T-cell (primary cell): ENCODE measurements at regions not wholly inside any gene's neighbourhood (a gene's known extent, or its start where the extent isn't known, plus 50 kb on each side); places are given as distances from the start of the nearest gene placed in this dataset.

Experiments
- ATAC-seq, 4 experiments: fragments of 200-7000 bp in 3 of 4; fragments of 150-1000 bp in 1 of 4; cut with Tn5 transposase; replicated peaks in 1 of 4; 1 replicate in 3 of 4; 2 replicates in 1 of 4; pipeline ENCODE4 v1.10.0; 2021; ENCODE audit warnings: moderate library complexity in 3 of 4, mild to moderate bottlenecking in 2 of 4, moderate number of reproducible peaks in 1 of 4
- CTCF ChIA-PET, 2 donors: fragments of 300-600 bp; sonication (Branson Sonifier 250); formaldehyde crosslinking; loops; one replicate each; lab custom pipeline; 2022; ENCODE audit warnings: antibody characterized with exemption in 2 of 2; lab: Charles Lee
- POLR2A ChIA-PET, 2 donors: fragments of 300-600 bp; sonication (Branson Sonifier 250); formaldehyde crosslinking; loops; one replicate each; lab custom pipeline; 2022; ENCODE audit warnings: antibody characterized with exemption in 2 of 2; lab: Charles Lee
- DNase-seq, 35 experiments: peaks; one replicate each; pipeline versions ENCODE4 v3.0.0 to v3.0.0-alpha.2; 2013 to 2023
- H3K27ac ChIP-seq: one replicate; pipeline ENCODE4 v1.5.1; 2013; ENCODE audit warnings: low read length
- H3K27me3 ChIP-seq, 2 experiments: replicated peaks in 1 of 2; 1 replicate in 1 of 2; 2 replicates in 1 of 2; pipeline versions ENCODE4 v1.6.1 to v1.7.0; 2013; ENCODE audit warnings: low read length in 1 of 2, mixed read lengths in 1 of 2; ENCODE audit not compliant: control insufficient read depth in 2 of 2, insufficient read depth in 2 of 2; ENCODE audit errors: extremely low read depth in 1 of 2
- H3K36me3 ChIP-seq, 2 donors: 1 replicate in 1 of 2; 2 replicates in 1 of 2; pipeline versions ENCODE4 v1.6.1 to v1.7.0; 2013; ENCODE audit warnings: low read length in 1 of 2; ENCODE audit not compliant: control insufficient read depth in 2 of 2, insufficient read depth in 1 of 2; ENCODE audit errors: extremely low read depth in 1 of 2
- H3K4me1 ChIP-seq, 2 experiments: 1 replicate in 1 of 2; 2 replicates in 1 of 2; pipeline versions ENCODE4 v1.6.1 to v1.7.0; 2013; ENCODE audit warnings: low read length in 2 of 2, mixed read lengths in 1 of 2; ENCODE audit not compliant: insufficient read depth in 2 of 2, control insufficient read depth in 1 of 2; ENCODE audit errors: extremely low read depth in 1 of 2
- H3K4me3 ChIP-seq, 2 donors: 1 replicate in 1 of 2; 2 replicates in 1 of 2; pipeline versions ENCODE4 v1.5.1 to v1.7.0; 2013; ENCODE audit warnings: mild to moderate bottlenecking in 2 of 2, low read length in 1 of 2, moderate library complexity in 1 of 2; ENCODE audit not compliant: control insufficient read depth in 1 of 2; ENCODE audit errors: extremely low read depth in 1 of 2
- H3K9me3 ChIP-seq: 2 replicates; pipeline ENCODE4 v1.7.0; 2013
- H3K27ac Mint-ChIP-seq, 2 donors: one replicate each; pipeline ENCODE4 v1.8.0; 2020 to 2021; ENCODE audit warnings: mild to moderate bottlenecking in 2 of 2, mixed read lengths in 2 of 2
- H3K27me3 Mint-ChIP-seq, 2 donors: one replicate each; pipeline ENCODE4 v1.8.0; 2021 to 2022; ENCODE audit warnings: mixed read lengths in 2 of 2
- H3K36me3 Mint-ChIP-seq: one replicate; pipeline ENCODE4 v1.8.0; 2021; ENCODE audit warnings: mixed read lengths
- H3K4me1 Mint-ChIP-seq, 3 donors: one replicate each; pipeline ENCODE4 v1.8.0; 2020 to 2022; ENCODE audit warnings: mixed read lengths in 3 of 3, mild to moderate bottlenecking in 1 of 3
- H3K4me3 Mint-ChIP-seq, 3 donors: one replicate each; pipeline ENCODE4 v1.8.0; 2020 to 2022; ENCODE audit warnings: mild to moderate bottlenecking in 3 of 3, mixed read lengths in 3 of 3, moderate library complexity in 3 of 3
- H3K9me3 Mint-ChIP-seq, 3 donors: one replicate each; pipeline ENCODE4 v1.8.0; 2020 to 2022; ENCODE audit warnings: mixed read lengths in 3 of 3
- WGBS: methylation state at CpG from one replicate; pipeline ENCODE4 v1.1.5; 2013; ENCODE audit warnings: missing lambda C conversion rate; ENCODE audit not compliant: insufficient coverage; 5-methylcytosine and 5-hydroxymethylcytosine counted together

DNA sequence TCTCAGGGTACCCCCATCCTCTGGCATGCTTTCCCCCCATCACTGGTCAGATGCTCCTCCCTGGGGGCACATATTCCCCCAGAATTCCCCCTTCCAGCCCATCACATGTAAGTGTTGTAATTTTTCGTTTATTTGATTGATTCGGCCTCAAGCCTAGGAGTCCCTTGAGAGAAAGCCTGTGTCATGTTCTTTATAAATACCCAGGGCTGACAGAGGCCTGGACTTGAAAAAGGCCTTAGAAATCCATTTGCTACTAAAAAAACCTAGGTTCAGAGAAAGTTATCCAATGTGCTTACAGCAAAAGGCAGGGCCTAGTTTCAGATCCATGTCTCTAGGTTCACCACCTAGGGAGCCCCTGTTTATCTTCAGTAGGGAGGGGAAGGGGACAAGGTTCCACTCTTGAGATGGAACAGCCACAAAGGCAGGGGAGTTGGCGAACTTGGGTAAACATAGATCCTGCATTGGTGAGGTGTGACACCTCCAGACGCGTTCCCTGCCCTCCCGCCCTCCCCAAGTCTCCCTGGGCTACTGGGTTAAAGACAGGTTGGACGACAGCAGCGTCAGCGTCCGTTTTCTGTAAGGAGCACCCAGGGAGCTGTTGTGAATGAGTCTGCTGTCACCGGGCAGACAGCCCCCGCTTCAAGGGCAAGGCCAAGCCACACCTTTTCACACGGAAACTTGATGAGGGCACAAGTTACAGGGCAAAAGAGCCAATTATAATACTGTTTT is 147.8 kb downstream of the EN1 start:
- Mint-ChIP-seq H3K36me3 (no peaks in the 10 kb centered on the region), H3K27me3 (no peaks in the 10 kb centered on the region), H3K9me3 (peaks cover 0 to 5% (median 0%) of the 10 kb centered on the region in 3 donors), H3K4me1 (no peaks in the 10 kb centered on the region), H3K27ac (no peak overlapping the region), H3K4me3 (no peak overlapping the region)
- H3K36me3 ChIP-seq: no peaks in the 10 kb centered on the region
- H3K9me3 ChIP-seq: no peaks in the 10 kb centered on the region
- no peak for ATAC-seq
- WGBS: 52% methylated on average over 8 of the region's 13 CpGs
- no peaks in the 10 kb centered on the region for H3K27me3 ChIP-seq
- H3K4me1 ChIP-seq: no peaks in the 10 kb centered on the region
- no peak overlapping the region for H3K27ac ChIP-seq
- DNase-seq: no peak
- H3K4me3 ChIP-seq: no peak overlapping the region
- POLR2A ChIA-PET: no interaction called here
- CTCF ChIA-PET: no interaction called here

DNA sequence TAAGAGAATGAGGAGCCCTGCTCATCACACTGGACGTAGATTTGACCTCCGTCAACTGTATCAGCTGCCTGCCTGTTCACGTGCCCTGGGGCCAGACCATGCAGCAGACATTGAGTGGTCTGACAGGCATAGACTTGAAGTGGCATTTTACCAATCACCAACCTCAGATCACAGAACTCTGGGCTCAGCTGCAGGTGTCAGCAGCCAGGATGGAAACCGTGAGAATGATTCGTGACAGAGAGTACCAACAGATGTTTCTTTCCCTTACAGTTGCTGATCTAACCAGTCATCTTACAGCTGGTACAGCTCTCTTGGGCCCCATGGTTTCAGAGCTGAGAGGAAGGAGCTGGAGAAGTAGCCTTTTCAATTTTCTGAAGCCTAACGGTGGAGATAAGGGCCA is 148.9 kb downstream of the EN1 start:
- ChIA-PET CTCF (no interaction called here), POLR2A (no interaction called here)
- Histone ChIP-seq H3K27ac (no peak overlapping the region), H3K27me3 (no peaks in the 10 kb centered on the region), H3K4me3 (no peak overlapping the region), H3K36me3 (no peaks in the 10 kb centered on the region), H3K9me3 (no peaks in the 10 kb centered on the region), H3K4me1 (no peaks in the 10 kb centered on the region)
- no peak overlapping the region for H3K4me3 Mint-ChIP-seq
- ATAC-seq (no peak), DNase-seq (no peak)
- no peaks in the 10 kb centered on the region for H3K27me3 Mint-ChIP-seq
- no peaks in the 10 kb centered on the region for H3K36me3 Mint-ChIP-seq
- H3K4me1 Mint-ChIP-seq: no peaks in the 10 kb centered on the region
- WGBS: 82% methylated on average over 4 of the region's 6 CpGs
- no peak overlapping the region for H3K27ac Mint-ChIP-seq
- H3K9me3 Mint-ChIP-seq: peaks cover 0 to 5% (median 0%) of the 10 kb centered on the region in 3 donors

DNA sequence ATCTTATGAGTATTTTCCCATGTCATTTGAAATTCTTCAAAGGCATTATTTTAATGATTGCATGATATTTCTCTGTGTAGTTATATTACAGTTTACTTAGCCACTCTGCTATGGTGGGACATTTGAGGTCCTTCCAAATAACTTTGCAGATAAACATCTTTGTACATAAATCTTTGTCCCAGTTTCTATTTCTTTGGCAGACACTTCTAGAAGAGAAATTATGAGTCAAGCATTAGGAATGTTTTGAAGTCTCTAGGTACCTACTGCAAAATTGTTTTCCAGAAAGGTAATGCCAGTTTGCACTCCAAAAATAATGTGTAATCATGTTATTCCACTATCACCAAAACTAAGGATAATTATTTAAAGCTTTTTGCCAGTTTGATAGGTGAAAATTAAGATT is 149.7 kb downstream of the EN1 start:
- no peaks in the 10 kb centered on the region for H3K4me1 ChIP-seq
- H3K27ac Mint-ChIP-seq: no peak overlapping the region
- no peaks in the 10 kb centered on the region for H3K36me3 ChIP-seq
- CTCF ChIA-PET: no interaction called here
- DNase-seq (no peak), ATAC-seq (no peak)
- peaks cover 2 to 4% of the 10 kb centered on the region in 2 donors for H3K27me3 Mint-ChIP-seq
- POLR2A ChIA-PET: interaction anchor here in 1 of 2 donors (0.7 kb wide), 1 partner anchor 82 kb away, joined by 3 read pairs; no protein-coding TSS in a partner anchor
- H3K4me1 Mint-ChIP-seq: no peaks in the 10 kb centered on the region
- H3K9me3 ChIP-seq: no peaks in the 10 kb centered on the region
- H3K9me3 Mint-ChIP-seq: peaks cover 0 to 5% (median 0%) of the 10 kb centered on the region in 3 donors
- no peak overlapping the region for H3K4me3 ChIP-seq
- no peaks in the 10 kb centered on the region for H3K27me3 ChIP-seq
- H3K36me3 Mint-ChIP-seq: no peaks in the 10 kb centered on the region
- H3K4me3 Mint-ChIP-seq: no peak overlapping the region
- no peak overlapping the region for H3K27ac ChIP-seq

DNA sequence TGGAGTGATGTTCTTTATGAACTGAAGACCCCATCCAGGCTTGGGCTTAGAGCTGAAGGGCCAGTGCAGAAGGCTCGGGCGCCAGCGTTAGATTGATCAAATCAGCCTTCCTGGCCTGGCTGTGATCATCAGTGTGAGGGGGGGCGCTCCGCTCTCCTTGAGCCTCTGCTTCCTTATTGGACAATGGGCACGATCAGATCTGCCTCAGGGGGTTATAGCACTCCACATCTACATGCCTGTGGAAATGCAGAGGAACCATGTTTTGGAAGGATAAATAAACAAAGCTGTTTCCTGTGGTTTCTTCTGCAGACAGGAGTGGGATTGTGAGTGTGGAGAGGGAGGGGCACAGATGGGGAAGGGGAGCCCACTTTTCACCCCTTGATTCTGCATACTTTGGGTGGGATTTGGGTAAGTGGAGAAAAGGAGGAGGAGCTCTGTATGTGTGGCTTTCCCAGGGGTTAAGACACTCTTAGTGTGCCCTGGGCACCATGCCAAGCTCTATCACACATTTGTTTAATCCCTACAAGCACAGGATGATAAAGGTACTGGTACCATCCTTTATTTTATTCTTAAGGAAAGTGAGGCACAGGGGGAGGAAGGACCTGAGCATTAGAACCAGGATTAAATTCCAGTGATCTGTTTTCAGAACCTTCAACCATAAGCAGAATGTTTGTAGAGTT is 150.5 kb downstream of the EN1 start:
- H3K27me3 ChIP-seq: peaks cover 0 to under 1% of the 10 kb centered on the region in 2 experiments
- H3K27ac ChIP-seq: no peak overlapping the region
- no peaks in the 10 kb centered on the region for H3K36me3 Mint-ChIP-seq
- ChIA-PET POLR2A (interaction anchor here in 1 of 2 donors (0.5 kb wide), 1 partner anchor 732 kb away, joined by 3 read pairs; no protein-coding TSS in a partner anchor), CTCF (no interaction called here)
- no peaks in the 10 kb centered on the region for H3K36me3 ChIP-seq
- no peaks in the 10 kb centered on the region for H3K4me1 Mint-ChIP-seq
- peaks cover 3 to 6% of the 10 kb centered on the region in 2 donors for H3K27me3 Mint-ChIP-seq
- WGBS: no CpG with 5 or more reads among the region's 6 CpGs
- no peak overlapping the region for H3K4me3 Mint-ChIP-seq
- no peak for ATAC-seq
- peaks cover 0 to 5% (median 0%) of the 10 kb centered on the region in 3 donors for H3K9me3 Mint-ChIP-seq
- no peak overlapping the region for H3K4me3 ChIP-seq
- no peak for DNase-seq
- H3K4me1 ChIP-seq: no peaks in the 10 kb centered on the region
- H3K27ac Mint-ChIP-seq: no peak overlapping the region
- H3K9me3 ChIP-seq: no peaks in the 10 kb centered on the region

DNA sequence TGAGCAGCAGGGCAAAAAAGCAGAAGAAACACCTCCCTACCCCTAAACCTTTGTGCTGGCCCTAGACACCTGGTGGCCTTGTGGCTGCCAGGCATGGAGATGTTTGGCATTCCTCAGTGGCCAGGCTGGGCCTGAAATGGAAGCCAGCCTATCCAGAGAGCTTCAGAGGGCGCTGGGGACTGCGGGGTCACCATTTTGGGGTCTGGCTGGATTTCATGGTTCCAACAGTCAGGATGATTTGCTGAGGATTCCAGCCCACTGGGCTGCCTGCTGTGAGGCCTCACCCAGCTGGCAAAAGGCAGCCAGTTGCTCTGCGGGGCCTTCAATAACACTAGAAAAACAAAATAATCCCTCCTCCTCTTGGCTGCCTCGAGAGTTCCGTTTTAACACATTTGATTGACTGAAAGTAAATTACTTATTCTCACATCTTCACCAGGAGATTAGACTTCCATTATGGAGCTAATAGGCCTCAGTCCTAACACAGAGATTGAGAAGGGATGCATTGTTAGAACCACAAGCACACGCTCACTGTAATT is 154.1 kb downstream of the EN1 start:
- POLR2A ChIA-PET: no interaction called here
- H3K36me3 Mint-ChIP-seq: no peaks in the 10 kb centered on the region
- WGBS: 49% methylated on average over 3 of the region's 6 CpGs

DNA sequence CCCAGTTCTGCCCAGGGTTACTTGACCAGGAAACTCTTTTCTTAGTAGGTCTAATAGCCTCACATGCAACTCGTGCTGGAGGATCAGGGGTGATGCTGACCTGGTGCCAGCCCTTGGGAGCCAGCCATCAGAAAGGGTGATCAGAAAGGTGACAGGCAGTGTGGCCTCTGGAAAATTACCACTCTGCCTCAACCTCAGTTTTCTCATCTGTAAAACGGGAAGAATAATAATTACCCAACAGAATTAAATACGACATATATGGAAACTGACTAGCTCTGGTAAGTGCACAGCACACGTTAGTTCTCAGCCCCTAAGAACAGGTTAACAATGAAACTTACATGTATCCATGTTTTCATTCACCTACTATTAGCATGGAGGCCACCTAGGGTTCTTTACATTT is 157.6 kb downstream of the EN1 start:
- H3K27ac ChIP-seq: no peak overlapping the region
- CTCF ChIA-PET: no interaction called here
- H3K36me3 ChIP-seq: no peaks in the 10 kb centered on the region
- ATAC-seq: no peak
- DNase-seq: no peak
- Mint-ChIP-seq H3K4me1 (no peaks in the 10 kb centered on the region), H3K36me3 (no peaks in the 10 kb centered on the region), H3K4me3 (no peak overlapping the region), H3K27ac (no peak overlapping the region), H3K27me3 (peaks cover 6 to 11% of the 10 kb centered on the region in 2 donors), H3K9me3 (peaks cover 0 to 14% (median 4%) of the 10 kb centered on the region in 3 donors)
- no peaks in the 10 kb centered on the region for H3K4me1 ChIP-seq
- H3K9me3 ChIP-seq: no peaks in the 10 kb centered on the region
- WGBS: 83% methylated on average over 3 of the region's 4 CpGs
- no peak overlapping the region for H3K4me3 ChIP-seq
- peaks cover 0 to 6% of the 10 kb centered on the region in 2 experiments for H3K27me3 ChIP-seq
- POLR2A ChIA-PET: interaction anchor here in 1 of 2 donors (0.7 kb wide), 1 partner anchor 421 kb away, joined by 11 read pairs; no protein-coding TSS in a partner anchor

More for the DNA sequence above, 154.1 kb downstream of the EN1 start:
- Mint-ChIP-seq H3K9me3 (peaks cover 0 to 14% (median 8%) of the 10 kb centered on the region in 3 donors), H3K4me1 (no peaks in the 10 kb centered on the region), H3K27me3 (peaks cover 6 to 11% of the 10 kb centered on the region in 2 donors), H3K27ac (no peak overlapping the region), H3K4me3 (no peak overlapping the region)
- H3K27ac ChIP-seq: no peak overlapping the region
- ATAC-seq (no peak), DNase-seq (no peak)
- CTCF ChIA-PET: no interaction called here
- no peaks in the 10 kb centered on the region for H3K36me3 ChIP-seq
- H3K4me3 ChIP-seq: no peak overlapping the region
- no peaks in the 10 kb centered on the region for H3K9me3 ChIP-seq
- peaks cover 0 to 6% of the 10 kb centered on the region in 2 experiments for H3K27me3 ChIP-seq
- H3K4me1 ChIP-seq: no peaks in the 10 kb centered on the region
